Heart right ventricle (tissue), 16 donors: ENCODE measurements at regions not wholly inside any gene's neighbourhood (a gene's known extent, or its start where the extent isn't known, plus 50 kb on each side); places are given as distances from the start of the nearest gene placed in this dataset.
"Not testable (repeated sequence)": the region's sequence is repeated elsewhere in the genome, so short reads cannot be mapped to it uniquely, and the experiment has no call there.

Source experiments
- ATAC-seq, 8 donors: fragments of 200-7000 bp; cut with Tn5 transposase; one replicate each; pipeline ENCODE4 v1.9.1; 2020; ENCODE audit warnings: mild to moderate bottlenecking in 8 of 8, moderate library complexity in 8 of 8, moderate number of reproducible peaks in 1 of 8
- DNase-seq, 2 donors: peaks; one replicate each; pipeline ENCODE4 v3.0.0-alpha.2; 2020
- H3K27ac ChIP-seq, 10 donors: fragments of 200-600 bp; sonication (generic) in 2 of 10; one replicate each; pipeline versions ENCODE4 v1.5.0 to v1.8.0; 2020 to 2022; ENCODE audit warnings: mild to moderate bottlenecking in 3 of 10
- H3K27me3 ChIP-seq, 7 donors: fragments of 200-600 bp; one replicate each; pipeline ENCODE4 v1.8.0; 2021 to 2022; ENCODE audit warnings: mild to moderate bottlenecking in 2 of 7
- H3K36me3 ChIP-seq, 9 donors: fragments of 200-600 bp; sonication (generic) in 1 of 9; one replicate each; pipeline versions ENCODE4 v1.5.0 to v1.8.0; 2020 to 2022; ENCODE audit warnings: mild to moderate bottlenecking in 2 of 9
- H3K4me1 ChIP-seq, 9 donors: fragments of 200-600 bp; sonication (generic) in 1 of 9; one replicate each; pipeline versions ENCODE4 v1.5.0 to v1.8.0; 2020 to 2022; ENCODE audit warnings: mild to moderate bottlenecking in 4 of 9
- H3K4me3 ChIP-seq, 10 donors: fragments of 200-600 bp; sonication (generic) in 2 of 10; one replicate each; pipeline versions ENCODE4 v1.5.0 to v1.8.0; 2020 to 2022; ENCODE audit warnings: mild to moderate bottlenecking in 7 of 10, moderate library complexity in 2 of 10
- H3K9me3 ChIP-seq, 11 donors: fragments of 200-600 bp in 10 of 11; sonication (generic) in 2 of 11; one replicate each; pipeline versions ENCODE4 v1.5.0 to v1.8.0; 2013 to 2022; ENCODE audit warnings: mild to moderate bottlenecking in 2 of 11, control low read depth in 1 of 11, moderate library complexity in 1 of 11
- WGBS, 2 donors: extraction: QIAGEN DNeasy Blood & Tissue Kit; methylation state at CpG; one replicate each; pipeline ENCODE4 v1.1.7; 2013; ENCODE audit warnings: inconsistent platforms in 1 of 2; 5-methylcytosine and 5-hydroxymethylcytosine counted together
- intact Hi-C, 10 donors: fragments of 100-400 bp; cut with DNase I; formaldehyde crosslinking; loops; one replicate each; pipeline versions ENCODE4 v1.11.1 to v1.14.2; 2022
- TF ChIP-seq, protein P1 (sequence below), 9 donors: fragments of 200-600 bp; sonication (generic) in 2 of 9; IDR thresholded peaks; one replicate each; pipeline versions ENCODE4 v1.5.0 to v1.8.0; 2021 to 2022; ENCODE audit warnings: antibody characterized with exemption in 9 of 9, mild to moderate bottlenecking in 5 of 9, moderate library complexity in 1 of 9
- donor health status: Arrhythmogenic right ventricular cardiomyopathy.
- donor health status: ischemic (EF 13 %, LVEDD 7.1; RV severe dilation, severe dysfunction).
- donor health status: healthy with polysubstance abuse.
- donor health status: DM: no; HTN: yes; CAD: no.
- donor health status: DM: no; HTN: no; CAD: no.
- donor health status: ischemic (EF 25% LVEDD 6.9; RV normal size, moderate dysfunction).
- donor health status: ischemic (EF 25% LVEDD 5.7; RV mildly dilated, moderate dysfunction).
- donor health status: healthy.
- donor health status: DM: yes; HTN: yes; CAD: no.
- donor health status: Ischemic cardiomyopathy.
- donor health status: ischemic (EF 35%, LVEDD 5.7; RV mildly dilated, moderate dysfunction).
- donor health status: nonischemic (EF 11% LVEDD 7.7; RV severe dilation, severe dysfunction).
- donor health status: DM: yes; HTN: yes; CAD: no.
- donor health status: PGD.
- donor health status: ischemic (EF 29% LVEDD 5.4; RV normal size, mild dysfunction).
- donor health status: nonischemic (EF 23%, LVEDD 6.1; RV moderate dilation, normal function).

DNA sequence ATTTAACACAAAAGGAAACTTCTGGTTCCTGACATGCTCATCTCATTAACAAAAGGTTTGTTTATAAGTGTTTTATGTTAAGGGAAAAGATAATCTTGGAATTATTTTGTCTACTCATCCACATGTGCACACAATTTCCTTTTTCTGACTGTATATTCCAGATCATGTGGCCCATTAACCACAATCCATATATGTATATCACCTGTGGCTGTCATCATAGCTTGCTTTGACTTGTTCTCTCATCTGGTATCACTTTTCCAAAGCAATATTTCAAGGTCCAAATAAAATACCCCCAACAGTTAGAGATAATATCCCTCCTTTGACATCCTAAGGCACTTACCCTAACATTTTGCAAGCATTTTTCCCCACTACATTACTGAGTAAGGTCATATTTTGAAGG, 856.1 kb downstream of the CDH11 start:
- no peaks in the 10 kb centered on the region for H3K27me3 ChIP-seq
- peaks cover 0 to 14% (median 0%) of the 10 kb centered on the region in 11 donors for H3K9me3 ChIP-seq
- H3K4me1 ChIP-seq: no peaks in the 10 kb centered on the region
- intact Hi-C loops: no loop called here
- H3K27ac ChIP-seq: no peak overlapping the region
- no peaks in the 10 kb centered on the region for H3K36me3 ChIP-seq
- TF ChIP-seq, protein P1, sequence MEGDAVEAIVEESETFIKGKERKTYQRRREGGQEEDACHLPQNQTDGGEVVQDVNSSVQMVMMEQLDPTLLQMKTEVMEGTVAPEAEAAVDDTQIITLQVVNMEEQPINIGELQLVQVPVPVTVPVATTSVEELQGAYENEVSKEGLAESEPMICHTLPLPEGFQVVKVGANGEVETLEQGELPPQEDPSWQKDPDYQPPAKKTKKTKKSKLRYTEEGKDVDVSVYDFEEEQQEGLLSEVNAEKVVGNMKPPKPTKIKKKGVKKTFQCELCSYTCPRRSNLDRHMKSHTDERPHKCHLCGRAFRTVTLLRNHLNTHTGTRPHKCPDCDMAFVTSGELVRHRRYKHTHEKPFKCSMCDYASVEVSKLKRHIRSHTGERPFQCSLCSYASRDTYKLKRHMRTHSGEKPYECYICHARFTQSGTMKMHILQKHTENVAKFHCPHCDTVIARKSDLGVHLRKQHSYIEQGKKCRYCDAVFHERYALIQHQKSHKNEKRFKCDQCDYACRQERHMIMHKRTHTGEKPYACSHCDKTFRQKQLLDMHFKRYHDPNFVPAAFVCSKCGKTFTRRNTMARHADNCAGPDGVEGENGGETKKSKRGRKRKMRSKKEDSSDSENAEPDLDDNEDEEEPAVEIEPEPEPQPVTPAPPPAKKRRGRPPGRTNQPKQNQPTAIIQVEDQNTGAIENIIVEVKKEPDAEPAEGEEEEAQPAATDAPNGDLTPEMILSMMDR (IDR thresholded peaks at IDR 0.05): no peak
- ATAC-seq: no peak
- no peak overlapping the region for H3K4me3 ChIP-seq
- no peak for DNase-seq

DNA sequence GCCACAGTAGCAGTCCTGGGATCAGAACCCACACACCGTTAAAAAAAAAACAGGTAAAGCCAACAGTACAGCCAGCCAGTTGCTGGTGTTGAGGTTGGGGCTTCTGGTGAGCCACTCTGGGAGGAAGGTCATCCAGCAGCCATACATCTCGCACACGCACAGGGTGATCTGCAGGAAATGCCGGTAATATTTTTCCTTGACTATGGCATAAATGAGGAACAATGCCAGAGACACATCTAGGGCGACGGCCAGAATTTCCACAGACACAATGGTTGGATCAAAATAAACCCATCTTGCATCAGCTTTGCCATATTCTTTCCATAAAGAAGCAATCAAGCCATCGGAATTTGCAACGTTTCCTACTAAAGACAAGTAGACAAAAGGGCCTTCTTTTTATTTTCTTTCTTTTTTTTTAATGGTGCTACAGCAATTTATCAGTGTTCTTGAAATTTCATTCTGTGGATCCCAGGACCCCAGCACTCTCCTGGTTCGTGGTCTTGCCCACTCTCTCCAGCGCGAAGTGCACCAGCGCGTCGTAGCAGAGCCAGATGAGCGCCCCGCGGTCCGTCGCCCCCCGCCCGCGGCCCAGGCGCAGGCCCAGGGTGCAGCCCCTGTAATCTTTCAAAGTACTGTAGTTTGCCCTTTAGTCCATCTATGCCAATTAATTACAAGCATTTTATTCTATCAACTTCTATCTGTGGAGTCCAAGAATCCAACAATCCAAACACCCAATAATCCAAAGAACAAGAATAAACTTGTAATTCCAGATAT, 861.0 kb downstream of the CDH11 start:
- DNase-seq, H3K9me3 ChIP-seq, H3K36me3 ChIP-seq, intact Hi-C loops, H3K27me3 ChIP-seq, H3K27ac ChIP-seq, H3K4me3 ChIP-seq, ATAC-seq, H3K4me1 ChIP-seq: not testable (repeated sequence)
- WGBS, 2 donors: 94 to 95% methylated on average over 23 of the region's 23 CpGs

DNA sequence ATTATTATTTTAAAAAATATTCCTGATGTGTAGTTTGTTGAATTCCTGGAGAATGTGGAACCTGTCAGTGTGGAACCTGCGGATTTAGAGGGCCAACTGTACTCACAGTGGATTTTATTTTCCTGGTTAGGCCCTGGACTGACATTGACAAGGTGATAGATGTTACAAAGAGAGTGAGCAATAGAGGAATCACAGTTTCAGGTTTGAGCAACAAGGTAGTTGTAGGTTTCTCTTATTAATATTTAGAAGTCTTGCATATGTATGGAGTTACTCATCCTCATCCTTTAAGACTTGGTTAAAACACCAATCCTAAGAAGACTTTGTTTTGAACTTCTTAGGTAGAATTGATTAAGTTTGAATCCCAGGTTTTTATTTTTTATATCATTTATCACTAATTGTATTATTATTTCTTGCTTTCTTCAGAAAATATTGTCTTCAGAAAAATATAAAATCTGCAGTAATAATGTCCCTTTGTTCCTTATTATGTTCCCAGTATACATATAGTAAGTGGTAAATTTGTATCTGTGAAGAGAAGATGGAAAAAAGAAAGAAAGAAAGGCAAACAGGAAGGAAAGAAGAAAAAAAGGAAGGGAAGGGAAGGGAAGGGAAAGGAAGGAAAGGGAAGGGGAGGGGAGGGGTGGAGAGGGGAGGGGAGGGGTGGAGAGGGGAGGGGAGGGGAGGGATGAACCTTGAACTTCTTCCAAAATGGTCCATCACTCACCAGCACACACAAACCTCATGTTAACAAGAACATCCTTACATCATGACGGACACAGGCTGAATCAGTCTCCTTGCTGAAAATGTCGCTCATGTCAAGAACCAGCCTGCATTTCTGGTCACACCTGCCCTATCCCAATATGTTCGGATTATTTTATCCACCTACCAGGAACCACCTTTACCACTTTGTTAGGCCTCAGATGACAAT, 867.2 kb downstream of the CDH11 start:
- 89 to 94% methylated on average over 4 of the region's 4 CpGs for WGBS, 2 donors
- Histone ChIP-seq H3K36me3 (no peaks in the 10 kb centered on the region), H3K4me3 (no peak overlapping the region), H3K27me3 (no peaks in the 10 kb centered on the region), H3K27ac (no peak overlapping the region), H3K9me3 (no peaks in the 10 kb centered on the region), H3K4me1 (peaks cover 0 to 13% (median 0%) of the 10 kb centered on the region in 9 donors)
- TF ChIP-seq, protein P1 (IDR thresholded peaks at IDR 0.05): no peak
- intact Hi-C loops: no loop called here
- DNase-seq: no peak
- ATAC-seq: no peak

DNA sequence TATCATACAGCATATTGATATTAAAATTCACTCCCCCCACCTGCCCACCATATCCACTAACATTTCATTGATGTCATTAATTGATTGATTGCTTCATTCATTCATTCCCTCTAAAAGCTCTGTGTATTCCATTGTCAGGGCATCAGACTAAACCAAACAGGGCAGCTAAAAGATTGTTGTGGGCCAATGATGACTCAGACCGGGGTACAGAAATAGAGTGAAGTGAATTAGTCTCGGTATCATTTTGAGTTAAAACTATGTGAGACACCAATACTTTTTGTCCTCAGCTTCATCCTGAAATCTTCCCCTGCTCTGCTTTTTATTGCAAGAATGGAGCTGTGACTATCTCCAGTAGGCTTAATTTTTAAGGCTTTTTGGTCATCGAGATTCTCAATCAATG, 868.3 kb downstream of the CDH11 start:
- Histone ChIP-seq H3K36me3 (no peaks in the 10 kb centered on the region), H3K27ac (no peak overlapping the region), H3K27me3 (no peaks in the 10 kb centered on the region), H3K9me3 (no peaks in the 10 kb centered on the region), H3K4me3 (no peak overlapping the region), H3K4me1 (peaks cover 0 to 13% (median 0%) of the 10 kb centered on the region in 9 donors)
- DNase-seq (no peak), ATAC-seq (no peak)
- intact Hi-C loops: no loop called here
- TF ChIP-seq, protein P1 (IDR thresholded peaks at IDR 0.05): no peak
- 81 to 84% methylated on average over 3 of the region's 3 CpGs for WGBS, 2 donors
